Chondrocyte (in vitro differentiated cells): ENCODE measurements at regions not wholly inside any gene's neighbourhood (a gene's known extent, or its start where the extent isn't known, plus 50 kb on each side); places are given as distances from the start of the nearest gene placed in this dataset.

Experiments
- DNase-seq: peaks from one replicate; pipeline ENCODE4 v3.0.0; 2021; ENCODE audit warnings: mixed read lengths, low spot score
- H3K27ac Mint-ChIP-seq: one replicate; pipeline ENCODE4 v1.8.0; 2021; ENCODE audit warnings: mild to moderate bottlenecking, moderate library complexity, mixed read lengths; ENCODE audit not compliant: unreplicated experiment
- H3K27me3 Mint-ChIP-seq: 2 replicates; pipeline ENCODE4 v1.8.0; 2021; ENCODE audit warnings: low read depth, mixed read lengths
- H3K36me3 Mint-ChIP-seq: 2 replicates; pipeline ENCODE4 v1.8.0; 2021; ENCODE audit warnings: low read depth, mixed read lengths
- H3K4me1 Mint-ChIP-seq: 2 replicates; pipeline ENCODE4 v1.8.0; 2021; ENCODE audit warnings: low read depth, mild to moderate bottlenecking, mixed read lengths
- H3K4me3 Mint-ChIP-seq: one replicate; pipeline ENCODE4 v1.8.0; 2021; ENCODE audit warnings: mild to moderate bottlenecking, moderate library complexity, mixed read lengths; ENCODE audit not compliant: unreplicated experiment
- H3K9me3 Mint-ChIP-seq: 2 replicates; pipeline ENCODE4 v1.8.0; 2021; ENCODE audit warnings: low read depth, mixed read lengths
- CTCF ChIP-seq: fragments of 200-600 bp; sonication (generic); IDR thresholded peaks from 2 replicates; pipeline ENCODE4 v1.5.0; 2021; ENCODE audit warnings: antibody characterized with exemption, mild to moderate bottlenecking, moderate library complexity

GRCh38 chr2:128874608-128875007, 555.9 kb upstream of the HS6ST1 start:
- no peak for DNase-seq
- Mint-ChIP-seq H3K36me3 (no peaks in the 10 kb centered on the region), H3K4me3 (no peak overlapping the region), H3K9me3 (peaks cover 5% of the 10 kb centered on the region), H3K4me1 (no peaks in the 10 kb centered on the region), H3K27ac (no peak overlapping the region), H3K27me3 (peaks cover 8% of the 10 kb centered on the region)
- no peak for TF ChIP-seq CTCF

DNA sequence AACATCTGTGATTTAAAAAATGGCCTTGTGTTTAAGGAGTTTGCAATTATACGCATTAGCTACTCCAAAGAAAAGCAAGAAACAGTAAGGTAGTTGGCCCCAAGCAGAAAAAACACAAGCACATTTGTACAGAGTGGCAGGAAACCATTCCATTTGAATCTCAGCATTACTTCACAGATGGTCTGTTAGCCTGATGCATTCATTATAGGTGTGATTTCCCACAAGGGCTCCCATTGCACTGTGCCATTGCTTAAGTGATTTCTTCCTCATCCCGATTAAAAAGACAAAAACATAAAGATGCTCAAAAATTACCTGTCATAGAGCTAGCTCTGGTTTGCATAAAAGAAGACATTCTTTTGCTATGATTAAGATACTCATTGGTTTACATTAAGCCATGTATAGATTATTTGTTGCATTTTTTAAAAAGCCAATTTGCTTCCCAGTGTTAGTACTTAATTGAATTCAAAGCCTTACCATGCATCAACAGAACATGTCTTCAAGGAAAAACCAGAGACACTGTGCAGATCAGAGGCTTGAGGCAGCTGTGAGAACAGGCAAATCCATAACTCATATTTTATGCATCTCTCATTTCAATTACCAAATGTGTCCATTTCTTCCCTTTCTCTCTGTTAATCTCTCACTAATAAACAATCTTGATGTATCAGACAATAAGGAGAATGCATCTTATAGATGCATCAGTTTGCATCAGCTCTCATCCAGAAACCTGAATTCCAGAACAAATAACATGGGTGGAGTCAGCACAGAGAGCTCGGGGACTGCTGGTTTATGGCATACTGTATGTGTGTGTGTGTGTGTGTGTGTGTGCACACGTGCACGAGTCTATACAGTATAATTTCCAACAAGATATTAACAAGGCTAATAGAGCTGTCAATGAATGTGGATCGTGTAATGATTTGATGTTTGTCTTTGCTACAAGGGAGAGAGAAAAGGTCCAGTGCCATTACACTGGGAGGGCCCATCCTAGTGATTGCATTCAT, 558.6 kb upstream of the HS6ST1 start:
- Mint-ChIP-seq H3K4me3 (no peak overlapping the region), H3K4me1 (no peaks in the 10 kb centered on the region), H3K9me3 (peaks cover 5% of the 10 kb centered on the region), H3K36me3 (no peaks in the 10 kb centered on the region), H3K27ac (no peak overlapping the region), H3K27me3 (peaks cover 13% of the 10 kb centered on the region)
- no peak for DNase-seq
- no peak for TF ChIP-seq CTCF

GRCh38 chr2:128879161-128879560, 560.5 kb upstream of the HS6ST1 start:
- Mint-ChIP-seq H3K4me1 (no peaks in the 10 kb centered on the region), H3K27ac (no peak overlapping the region), H3K9me3 (no peaks in the 10 kb centered on the region), H3K27me3 (peaks cover 10% of the 10 kb centered on the region), H3K4me3 (no peak overlapping the region), H3K36me3 (no peaks in the 10 kb centered on the region)
- DNase-seq, result no peak
- no peak for TF ChIP-seq CTCF

- no peak overlapping the region for H3K27ac Mint-ChIP-seq
- H3K36me3 Mint-ChIP-seq, result no peaks in the 10 kb centered on the region
- H3K27me3 Mint-ChIP-seq, result peaks cover 2% of the 10 kb centered on the region
- no peak overlapping the region for H3K4me3 Mint-ChIP-seq
- DNase-seq, result no peak
- TF ChIP-seq CTCF, result no peak
- no peaks in the 10 kb centered on the region for H3K4me1 Mint-ChIP-seq
- peaks cover 5% of the 10 kb centered on the region for H3K9me3 Mint-ChIP-seq
These were observed 576.2 kb upstream of the HS6ST1 start for GRCh38 chr2:128894896-128895295.

DNA sequence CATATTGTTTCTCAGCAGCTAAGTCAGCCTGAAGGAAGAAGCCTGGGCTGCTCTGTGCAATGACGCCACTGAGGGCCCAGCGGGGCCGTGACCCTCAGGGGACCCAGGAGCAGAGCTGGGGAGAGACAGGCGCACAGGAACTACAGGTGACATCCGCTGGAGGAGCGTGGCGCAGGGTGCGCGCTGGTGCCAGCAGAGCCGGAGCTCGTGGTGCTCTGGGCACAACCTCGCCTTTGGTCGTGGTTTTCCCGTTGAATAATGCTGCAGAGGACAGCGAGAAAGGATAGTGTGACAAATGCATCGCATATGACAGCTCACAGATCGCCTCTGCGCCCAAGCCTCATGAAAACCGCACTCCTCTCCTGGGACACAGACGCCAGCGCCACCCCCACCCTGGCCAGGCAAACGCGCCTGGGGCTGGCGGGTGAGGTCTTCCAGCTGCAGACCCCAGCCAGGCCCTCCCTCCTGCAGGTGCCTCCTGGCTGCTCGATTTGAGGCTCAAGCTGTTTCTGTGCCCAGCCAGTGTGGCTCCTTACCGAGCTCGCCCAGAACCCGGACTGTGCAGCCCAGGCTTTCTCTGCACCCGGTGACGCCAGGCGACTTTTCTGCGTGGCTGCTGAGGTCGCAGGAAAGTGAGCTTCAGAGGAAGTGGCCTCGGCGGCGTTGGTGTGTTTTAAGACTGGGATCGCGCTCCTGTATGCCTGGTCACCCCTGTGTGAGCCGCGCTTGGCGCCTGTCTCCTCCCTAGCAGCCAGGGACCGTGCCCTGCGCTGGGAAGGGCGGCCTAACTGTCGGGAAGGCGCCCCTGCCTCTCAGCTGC, 583.1 kb upstream of the HS6ST1 start:
- Mint-ChIP-seq H3K27me3 (peaks cover 1% of the 10 kb centered on the region), H3K4me1 (no peaks in the 10 kb centered on the region), H3K9me3 (peaks cover 13% of the 10 kb centered on the region), H3K27ac (peak overlapping the region; percentile 22), H3K4me3 (no peak overlapping the region), H3K36me3 (no peaks in the 10 kb centered on the region)
- no peak for TF ChIP-seq CTCF
- no peak for DNase-seq
